ENCODE measurements at regions not wholly inside any gene's neighbourhood (a gene's known extent, or its start where the extent isn't known, plus 50 kb on each side); places are given as distances from the start of the nearest gene placed in this dataset.

DNA sequence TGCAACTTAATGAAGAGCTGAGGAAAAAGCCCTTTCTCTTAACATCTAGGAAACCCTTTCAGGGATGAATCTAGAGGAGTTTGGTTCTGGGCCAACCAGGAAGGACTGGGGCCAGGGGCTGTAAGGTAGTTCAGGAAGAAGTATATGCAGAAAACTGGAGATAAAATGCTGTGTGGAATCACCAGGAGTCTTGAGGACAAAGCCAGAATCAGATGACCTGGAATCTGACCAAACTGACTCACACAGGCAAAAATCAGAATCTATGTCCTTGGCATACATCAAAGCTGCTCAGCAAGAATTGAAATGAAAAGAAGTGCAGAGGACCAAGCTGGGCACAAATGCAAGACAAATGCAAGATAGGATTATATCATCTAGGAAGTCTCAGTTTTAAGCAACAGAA, 59.4 kb upstream of the ATP2C1 start:
- no peaks in the 10 kb centered on the region for H3K9me3 ChIP-seq (ENCODE audit: low read depth)
- DNase-seq, result peak; percentile 60
- no peaks in the 10 kb centered on the region for H3K36me3 ChIP-seq (ENCODE audit: low read depth)
- H3K27ac ChIP-seq, result no peak overlapping the region
- H3K4me3 ChIP-seq, result no peak overlapping the region
- in situ Hi-C loops (cut with MboI), result no loop called here
- H3K27me3 ChIP-seq (replicated peaks; ENCODE audit: insufficient read depth), result no peaks in the 10 kb centered on the region; the same call in 1 of the 2 replicates
- no peak for TF ChIP-seq EZH2phosphoT487 (IDR thresholded peaks at IDR 0.05; ENCODE audit: insufficient read depth, low read depth)
- no peak for TF ChIP-seq EZH2 (IDR thresholded peaks at IDR 0.05; ENCODE audit: insufficient read depth, poor library complexity, severe bottlenecking)
- no peaks in the 10 kb centered on the region for H3K79me2 ChIP-seq (ENCODE audit: insufficient read depth)
- H4K20me1 ChIP-seq (ENCODE audit: insufficient read depth), result no peaks in the 10 kb centered on the region
- no peaks in the 10 kb centered on the region for H3F3A ChIP-seq (ENCODE audit: insufficient read depth)
- H3K9ac ChIP-seq, result no peak overlapping the region
- H3K9me2 ChIP-seq (ENCODE audit: insufficient read depth), result no peaks in the 10 kb centered on the region
- H3K4me2 ChIP-seq (ENCODE audit: unreplicated experiment), result no peak overlapping the region
- no peaks in the 10 kb centered on the region for H3K4me1 ChIP-seq (ENCODE audit: insufficient read depth)
- H2AFZ ChIP-seq, result no peak overlapping the region

DNA sequence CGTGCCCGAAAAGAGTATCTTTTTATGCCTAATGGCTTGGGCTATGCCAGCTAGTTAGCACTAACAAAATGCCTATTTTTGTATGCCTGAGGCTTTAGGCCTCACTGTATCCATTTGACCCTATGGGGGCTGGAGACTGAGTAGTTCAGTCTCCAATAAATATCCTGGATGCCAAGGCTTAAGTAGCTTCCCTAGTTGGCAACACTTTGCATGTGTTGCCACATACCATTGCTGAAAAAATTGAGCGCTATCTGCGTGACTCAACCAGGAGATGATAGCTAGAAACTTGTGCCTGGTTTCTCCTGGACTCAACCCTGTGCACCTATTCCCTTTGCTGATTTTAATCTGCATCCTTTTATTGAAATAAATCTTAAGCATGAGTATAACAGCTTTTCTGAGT, 58.4 kb upstream of the ATP2C1 start:
- Histone ChIP-seq H3K79me2 (ENCODE audit: insufficient read depth) (no peaks in the 10 kb centered on the region), H3K4me1 (ENCODE audit: insufficient read depth) (no peaks in the 10 kb centered on the region), H4K20me1 (ENCODE audit: insufficient read depth) (no peaks in the 10 kb centered on the region), H3K9ac (no peak overlapping the region), H3K36me3 (ENCODE audit: low read depth) (no peaks in the 10 kb centered on the region), H3K9me3 (ENCODE audit: low read depth) (no peaks in the 10 kb centered on the region), H3K4me3 (no peak overlapping the region), H3K4me2 (ENCODE audit: unreplicated experiment) (no peak overlapping the region), H3K27me3 (replicated peaks; ENCODE audit: insufficient read depth) (no peaks in the 10 kb centered on the region; the same call in 1 of the 2 replicates), H2AFZ (no peak overlapping the region), H3K9me2 (ENCODE audit: insufficient read depth) (no peaks in the 10 kb centered on the region), H3F3A (ENCODE audit: insufficient read depth) (no peaks in the 10 kb centered on the region), H3K27ac (no peak overlapping the region)
- DNase-seq, result peak; percentile 15
- in situ Hi-C loops (cut with MboI), result no loop called here
- TF ChIP-seq EZH2phosphoT487 (IDR thresholded peaks at IDR 0.05; ENCODE audit: insufficient read depth, low read depth), result no peak
- TF ChIP-seq EZH2 (IDR thresholded peaks at IDR 0.05; ENCODE audit: insufficient read depth, poor library complexity, severe bottlenecking), result no peak
- WGBS, 2 experiments (ENCODE audit: low coverage in 1 of 2, low lambda C conversion rate in 2 of 2, missing lambda C conversion rate in 2 of 2), result 76 to 86% methylated on average over 4 of the region's 4 CpGs

DNA sequence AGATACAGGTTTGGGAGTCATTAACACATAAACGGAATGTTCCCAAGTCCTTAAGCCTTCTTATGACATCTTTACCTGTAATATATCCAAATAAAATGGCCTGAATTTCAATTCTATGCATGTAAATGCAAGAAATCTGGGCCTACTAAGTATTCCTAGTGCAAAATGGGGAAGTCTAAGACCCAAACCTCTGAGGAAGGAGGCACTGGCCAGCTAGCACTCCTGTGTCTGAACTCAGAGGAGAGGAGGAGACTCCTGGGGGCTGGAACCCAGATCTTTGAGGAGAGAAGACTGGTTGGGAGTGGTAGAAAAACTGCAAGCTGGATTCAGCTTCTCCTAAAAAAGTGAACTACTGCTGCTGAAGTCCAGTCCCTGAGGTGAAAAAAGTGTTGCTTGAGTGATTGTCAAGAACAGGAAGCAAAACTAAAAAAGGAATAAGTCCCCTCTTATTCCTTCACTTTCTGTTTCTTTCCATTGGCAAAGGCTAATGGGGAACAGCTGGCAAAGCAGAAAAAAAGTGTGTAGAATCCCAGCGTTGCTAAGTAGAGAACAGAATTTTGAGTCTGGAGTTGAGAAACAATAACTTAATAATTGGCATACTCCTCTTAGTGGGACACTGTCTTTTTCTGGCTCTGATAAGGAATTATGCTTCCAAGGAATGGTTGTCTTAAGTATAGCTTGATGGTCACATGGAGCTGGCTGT, 54.8 kb upstream of the ATP2C1 start:
- WGBS, 2 experiments (ENCODE audit: low coverage in 1 of 2, low lambda C conversion rate in 2 of 2, missing lambda C conversion rate in 2 of 2), result 22 to 24% methylated on average over 2 of the region's 2 CpGs
- no peaks in the 10 kb centered on the region for H4K20me1 ChIP-seq (ENCODE audit: insufficient read depth)
- no peaks in the 10 kb centered on the region for H3F3A ChIP-seq (ENCODE audit: insufficient read depth)
- H2AFZ ChIP-seq, result no peak overlapping the region
- no peaks in the 10 kb centered on the region for H3K4me1 ChIP-seq (ENCODE audit: insufficient read depth)
- H3K36me3 ChIP-seq (ENCODE audit: low read depth), result no peaks in the 10 kb centered on the region
- in situ Hi-C loops (cut with MboI), result no loop called here
- no peak overlapping the region for H3K9ac ChIP-seq
- H3K27ac ChIP-seq, result no peak overlapping the region
- H3K79me2 ChIP-seq (ENCODE audit: insufficient read depth), result no peaks in the 10 kb centered on the region
- no peak overlapping the region for H3K4me3 ChIP-seq
- no peaks in the 10 kb centered on the region for H3K9me3 ChIP-seq (ENCODE audit: low read depth)
- no peak for DNase-seq
- H3K9me2 ChIP-seq (ENCODE audit: insufficient read depth), result no peaks in the 10 kb centered on the region
- no peaks in the 10 kb centered on the region for H3K27me3 ChIP-seq (replicated peaks; ENCODE audit: insufficient read depth)
- TF ChIP-seq EZH2 (IDR thresholded peaks at IDR 0.05; ENCODE audit: insufficient read depth, poor library complexity, severe bottlenecking) (no peak), EZH2phosphoT487 (IDR thresholded peaks at IDR 0.05; ENCODE audit: insufficient read depth, low read depth) (no peak)
- no peak overlapping the region for H3K4me2 ChIP-seq (ENCODE audit: unreplicated experiment)

DNA sequence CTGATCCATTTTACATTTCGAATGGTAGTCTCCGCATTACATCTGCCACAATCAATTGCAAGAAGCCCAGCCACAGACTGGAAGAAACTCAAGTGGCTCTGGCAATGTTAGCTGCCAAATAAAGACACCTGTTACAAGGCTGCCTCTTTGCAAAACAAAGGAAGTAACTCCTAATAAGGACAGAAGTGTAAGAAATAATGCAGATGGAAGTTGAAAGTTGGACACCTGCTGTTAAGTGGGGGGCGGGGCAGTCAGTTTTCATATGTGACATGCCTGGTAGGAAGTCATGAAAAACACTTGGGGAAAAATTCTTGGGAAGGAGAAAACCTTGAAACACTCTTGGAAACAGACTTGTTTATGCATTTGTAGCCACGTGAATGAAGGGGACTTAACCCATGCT, 54.1 kb upstream of the ATP2C1 start:
- no peak overlapping the region for H2AFZ ChIP-seq
- 16 to 18% methylated on average over 4 of the region's 4 CpGs for WGBS, 2 experiments (ENCODE audit: low coverage in 1 of 2, low lambda C conversion rate in 2 of 2, missing lambda C conversion rate in 2 of 2)
- no peaks in the 10 kb centered on the region for H3K36me3 ChIP-seq (ENCODE audit: low read depth)
- no peaks in the 10 kb centered on the region for H3K4me1 ChIP-seq (ENCODE audit: insufficient read depth)
- no peaks in the 10 kb centered on the region for H3K9me2 ChIP-seq (ENCODE audit: insufficient read depth)
- H3K27me3 ChIP-seq (replicated peaks; ENCODE audit: insufficient read depth), result 0 out of 2 replicates have a peak, but pooled peaks cover 6% of the 10 kb centered on the region
- DNase-seq, result no peak
- H3K9me3 ChIP-seq (ENCODE audit: low read depth), result no peaks in the 10 kb centered on the region
- no peak overlapping the region for H3K4me2 ChIP-seq (ENCODE audit: unreplicated experiment)
- H3K9ac ChIP-seq, result no peak overlapping the region
- TF ChIP-seq EZH2phosphoT487 (IDR thresholded peaks at IDR 0.05; ENCODE audit: insufficient read depth, low read depth), result no peak
- no peak for TF ChIP-seq EZH2 (IDR thresholded peaks at IDR 0.05; ENCODE audit: insufficient read depth, poor library complexity, severe bottlenecking)
- H3K27ac ChIP-seq, result no peak overlapping the region
- H3K4me3 ChIP-seq, result no peak overlapping the region
- H3K79me2 ChIP-seq (ENCODE audit: insufficient read depth), result no peaks in the 10 kb centered on the region
- no peaks in the 10 kb centered on the region for H4K20me1 ChIP-seq (ENCODE audit: insufficient read depth)
- in situ Hi-C loops (cut with MboI), result no loop called here
- no peaks in the 10 kb centered on the region for H3F3A ChIP-seq (ENCODE audit: insufficient read depth)
